ENCODE measurements at regions not wholly inside any gene's neighbourhood (a gene's known extent, or its start where the extent isn't known, plus 50 kb on each side); places are given as distances from the start of the nearest gene placed in this dataset.
"Not testable (repeated sequence)": the region's sequence is repeated elsewhere in the genome, so short reads cannot be mapped to it uniquely, and the experiment has no call there.

DNA sequence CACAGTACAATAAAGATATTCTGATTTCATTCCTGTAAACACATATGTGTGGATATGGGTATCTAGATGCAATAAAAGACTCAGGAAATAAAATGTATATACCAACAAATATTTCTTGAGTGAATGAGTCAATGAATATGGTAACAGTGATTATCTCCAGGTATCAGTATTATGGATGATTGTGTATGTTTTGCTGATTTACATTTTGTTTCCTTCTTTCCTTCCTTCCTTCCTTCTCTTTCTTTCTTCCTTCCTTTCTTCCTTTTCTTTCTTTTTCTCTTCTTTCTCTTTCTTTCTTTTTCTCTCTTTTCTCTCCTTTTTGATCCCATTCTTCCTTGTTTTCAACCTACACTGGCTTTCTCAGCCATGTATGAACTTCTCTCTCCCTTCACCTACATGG, 85.3 kb upstream of the DLX6 start:
- Histone ChIP-seq H3K4me1 (peaks cover 10% of the 10 kb centered on the region), H3K27ac (no peak overlapping the region), H3K27me3 (no peaks in the 10 kb centered on the region), H3K36me3 (no peaks in the 10 kb centered on the region), H3K4me3 (no peak overlapping the region), H3K9me3 (no peaks in the 10 kb centered on the region)
- no peak for DNase-seq (ENCODE audit: low spot score in 2 of 2)
- TF ChIP-seq, protein P1, sequence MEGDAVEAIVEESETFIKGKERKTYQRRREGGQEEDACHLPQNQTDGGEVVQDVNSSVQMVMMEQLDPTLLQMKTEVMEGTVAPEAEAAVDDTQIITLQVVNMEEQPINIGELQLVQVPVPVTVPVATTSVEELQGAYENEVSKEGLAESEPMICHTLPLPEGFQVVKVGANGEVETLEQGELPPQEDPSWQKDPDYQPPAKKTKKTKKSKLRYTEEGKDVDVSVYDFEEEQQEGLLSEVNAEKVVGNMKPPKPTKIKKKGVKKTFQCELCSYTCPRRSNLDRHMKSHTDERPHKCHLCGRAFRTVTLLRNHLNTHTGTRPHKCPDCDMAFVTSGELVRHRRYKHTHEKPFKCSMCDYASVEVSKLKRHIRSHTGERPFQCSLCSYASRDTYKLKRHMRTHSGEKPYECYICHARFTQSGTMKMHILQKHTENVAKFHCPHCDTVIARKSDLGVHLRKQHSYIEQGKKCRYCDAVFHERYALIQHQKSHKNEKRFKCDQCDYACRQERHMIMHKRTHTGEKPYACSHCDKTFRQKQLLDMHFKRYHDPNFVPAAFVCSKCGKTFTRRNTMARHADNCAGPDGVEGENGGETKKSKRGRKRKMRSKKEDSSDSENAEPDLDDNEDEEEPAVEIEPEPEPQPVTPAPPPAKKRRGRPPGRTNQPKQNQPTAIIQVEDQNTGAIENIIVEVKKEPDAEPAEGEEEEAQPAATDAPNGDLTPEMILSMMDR (IDR thresholded peaks at IDR 0.05): no peak
- no peak for TF ChIP-seq POLR2AphosphoS5 (IDR thresholded peaks at IDR 0.05)
- no peak for TF ChIP-seq EP300 (IDR thresholded peaks at IDR 0.05)
- no peak for TF ChIP-seq POLR2A (IDR thresholded peaks at IDR 0.05)

DNA sequence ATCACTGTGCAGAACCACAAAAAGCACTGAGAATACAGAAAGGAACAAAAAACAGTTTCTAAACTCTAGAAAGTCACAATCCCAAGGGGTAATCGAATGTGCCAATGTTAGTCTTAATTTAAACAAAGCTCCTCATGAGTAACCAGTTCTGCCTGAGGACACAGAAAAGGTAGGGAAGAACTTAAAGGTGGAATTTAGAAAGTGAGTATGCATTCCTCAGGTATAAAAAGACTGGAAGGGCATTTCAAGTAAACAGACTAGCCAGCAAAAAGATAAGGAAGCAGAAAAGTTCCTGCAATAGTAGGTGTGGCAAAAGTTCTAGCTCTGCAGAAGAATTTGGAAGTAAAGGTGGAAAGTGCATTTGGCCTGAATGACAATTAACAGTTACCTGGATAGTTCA, 84.6 kb upstream of the DLX6 start:
- no peaks in the 10 kb centered on the region for H3K27me3 ChIP-seq
- H3K9me3 ChIP-seq: no peaks in the 10 kb centered on the region
- no peak overlapping the region for H3K27ac ChIP-seq
- WGBS: 34% methylated on average over 1 of the region's 1 CpG
- TF ChIP-seq EP300 (IDR thresholded peaks at IDR 0.05) (no peak), POLR2A (IDR thresholded peaks at IDR 0.05) (no peak), POLR2AphosphoS5 (IDR thresholded peaks at IDR 0.05) (no peak)
- TF ChIP-seq, protein P1 (IDR thresholded peaks at IDR 0.05): no peak
- no peaks in the 10 kb centered on the region for H3K36me3 ChIP-seq
- DNase-seq (ENCODE audit: low spot score in 2 of 2): no peak
- peaks cover 10% of the 10 kb centered on the region for H3K4me1 ChIP-seq
- H3K4me3 ChIP-seq: no peak overlapping the region

DNA sequence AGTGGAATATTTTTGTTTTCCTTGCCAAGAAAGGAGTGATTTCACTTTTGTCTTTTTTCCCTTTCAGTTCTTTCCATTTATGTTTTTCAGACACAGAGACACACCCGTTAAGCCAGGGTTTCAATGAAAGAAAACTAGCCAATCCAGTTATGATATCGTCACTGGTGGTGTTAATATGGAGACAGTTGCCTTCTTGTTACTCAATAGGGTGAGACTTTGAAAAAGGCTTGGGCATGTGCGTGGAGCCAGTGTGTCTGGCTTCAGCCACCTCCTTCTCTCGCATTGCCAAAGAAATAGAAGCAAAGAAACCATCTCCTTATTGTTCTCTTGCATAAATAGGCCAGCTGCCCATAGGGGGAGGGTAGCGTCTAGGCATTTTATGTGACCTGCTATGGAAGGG, 84.1 kb upstream of the DLX6 start:
- WGBS: 44% methylated on average over 5 of the region's 5 CpGs
- Histone ChIP-seq H3K4me1 (peaks cover 10% of the 10 kb centered on the region), H3K4me3 (no peak overlapping the region), H3K36me3 (no peaks in the 10 kb centered on the region), H3K9me3 (no peaks in the 10 kb centered on the region), H3K27ac (peak overlapping the region; percentile 60), H3K27me3 (no peaks in the 10 kb centered on the region)
- no peak for DNase-seq (ENCODE audit: low spot score in 2 of 2)
- TF ChIP-seq POLR2A (IDR thresholded peaks at IDR 0.05): no peak
- no peak for TF ChIP-seq EP300 (IDR thresholded peaks at IDR 0.05)
- no peak for TF ChIP-seq POLR2AphosphoS5 (IDR thresholded peaks at IDR 0.05)
- TF ChIP-seq, protein P1 (IDR thresholded peaks at IDR 0.05): no peak

DNA sequence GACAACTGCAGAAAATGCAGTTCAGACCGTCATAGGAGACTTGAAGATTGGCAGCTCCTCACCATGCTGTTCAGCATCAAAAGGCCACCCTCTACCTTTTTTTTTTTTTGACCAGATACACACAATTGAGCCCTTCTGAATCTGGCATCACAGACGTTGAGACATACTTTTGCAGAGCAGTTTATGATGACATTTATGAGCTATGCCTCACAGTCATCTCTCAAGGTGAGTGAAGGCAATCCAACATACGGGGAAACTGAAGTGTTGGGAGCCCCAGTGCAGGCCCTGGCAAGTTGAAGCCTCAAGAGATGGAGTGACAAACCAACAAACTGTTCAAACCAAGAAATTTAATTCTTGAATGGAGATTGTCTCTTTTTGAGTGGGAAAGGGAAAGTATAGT, 83.6 kb upstream of the DLX6 start:
- Histone ChIP-seq H3K4me3 (no peak overlapping the region), H3K9me3 (no peaks in the 10 kb centered on the region), H3K4me1 (peaks cover 10% of the 10 kb centered on the region), H3K36me3 (no peaks in the 10 kb centered on the region), H3K27ac (peak overlapping the region; percentile 60), H3K27me3 (no peaks in the 10 kb centered on the region)
- no peak for DNase-seq (ENCODE audit: low spot score in 2 of 2)
- WGBS: 33% methylated on average over 3 of the region's 3 CpGs
- TF ChIP-seq, protein P1 (IDR thresholded peaks at IDR 0.05): no peak
- TF ChIP-seq POLR2AphosphoS5 (IDR thresholded peaks at IDR 0.05) (no peak), EP300 (IDR thresholded peaks at IDR 0.05) (no peak), POLR2A (IDR thresholded peaks at IDR 0.05) (no peak)

DNA sequence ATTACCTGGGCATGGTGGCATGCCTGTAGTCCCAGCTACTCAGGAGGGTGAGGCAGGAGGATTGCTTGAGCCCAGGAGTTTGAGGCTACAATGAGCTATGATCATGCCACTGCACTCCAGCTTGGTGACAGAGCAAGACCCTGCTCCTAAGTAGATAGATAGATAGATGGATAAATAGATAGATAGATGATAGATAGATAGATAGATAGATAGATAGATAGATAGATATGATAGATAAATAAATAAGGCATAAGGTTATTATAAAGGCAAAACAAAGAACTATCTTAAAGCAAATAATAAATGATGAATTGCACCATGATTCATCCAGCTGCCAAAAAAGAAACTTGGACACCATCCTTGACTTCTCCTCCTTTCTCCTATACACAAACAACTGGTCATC, 82.0 kb upstream of the DLX6 start:
- not testable (repeated sequence) for H3K27ac ChIP-seq; H3K4me3 ChIP-seq; H3K27me3 ChIP-seq; DNase-seq (ENCODE audit: low spot score in 2 of 2); H3K9me3 ChIP-seq; H3K36me3 ChIP-seq
- peaks cover 10% of the 10 kb centered on the region for H3K4me1 ChIP-seq

DNA sequence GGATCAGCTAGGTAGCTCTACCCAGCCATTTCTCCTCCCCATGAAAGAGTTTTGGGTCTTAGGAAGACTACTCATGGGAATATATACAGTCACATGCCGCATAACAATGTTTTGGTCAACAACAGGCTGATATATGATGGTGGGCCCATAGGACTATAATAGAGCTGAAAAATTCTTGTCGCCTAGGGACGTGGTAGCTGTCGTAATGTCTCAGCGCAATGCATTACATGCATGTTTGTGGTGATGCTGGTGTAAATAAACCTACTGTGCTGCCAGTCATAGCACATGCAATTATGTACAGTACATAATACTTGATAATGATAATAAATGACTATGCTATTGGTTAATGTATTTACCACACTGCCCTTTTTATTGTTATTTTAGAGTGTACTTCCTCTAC, 78.2 kb upstream of the DLX6 start:
- no peaks in the 10 kb centered on the region for H3K27me3 ChIP-seq
- no peak overlapping the region for H3K4me3 ChIP-seq
- H3K4me1 ChIP-seq: no peaks in the 10 kb centered on the region
- no peak overlapping the region for H3K27ac ChIP-seq
- 91% methylated on average over 5 of the region's 5 CpGs for WGBS
- H3K9me3 ChIP-seq: no peaks in the 10 kb centered on the region
- no peak for TF ChIP-seq EP300 (IDR thresholded peaks at IDR 0.05)
- TF ChIP-seq POLR2A (IDR thresholded peaks at IDR 0.05): no peak
- TF ChIP-seq POLR2AphosphoS5 (IDR thresholded peaks at IDR 0.05): no peak
- TF ChIP-seq, protein P1 (IDR thresholded peaks at IDR 0.05): no peak
- no peaks in the 10 kb centered on the region for H3K36me3 ChIP-seq
- DNase-seq (ENCODE audit: low spot score in 2 of 2): no peak

Data from suprapubic skin (tissue), 4 donors.